PFSK-1 (cell line): ENCODE measurements at regions not wholly inside any gene's neighbourhood (a gene's known extent, or its start where the extent isn't known, plus 50 kb on each side); places are given as distances from the start of the nearest gene placed in this dataset.

Source experiments
- POLR2AphosphoS5 ChIP-seq: IDR thresholded peaks from 2 replicates; pipeline ENCODE4 v1.6.1; 2012; ENCODE audit warnings: low read depth, mild to moderate bottlenecking, control low read depth, low read length, moderate library complexity
- TF ChIP-seq, protein P1 (sequence below), 2 experiments: IDR thresholded peaks; 2 replicates each; pipeline versions ENCODE4 v1.6.1 to v1.8.0; 2011 to 2012; ENCODE audit warnings: low read depth in 2 of 2, low read length in 2 of 2, control low read depth in 1 of 2, inconsistent platforms in 1 of 2, mild to moderate bottlenecking in 1 of 2, moderate library complexity in 1 of 2; ENCODE audit not compliant: insufficient read depth in 1 of 2

- no peak for TF ChIP-seq POLR2AphosphoS5
- TF ChIP-seq, protein P1, sequence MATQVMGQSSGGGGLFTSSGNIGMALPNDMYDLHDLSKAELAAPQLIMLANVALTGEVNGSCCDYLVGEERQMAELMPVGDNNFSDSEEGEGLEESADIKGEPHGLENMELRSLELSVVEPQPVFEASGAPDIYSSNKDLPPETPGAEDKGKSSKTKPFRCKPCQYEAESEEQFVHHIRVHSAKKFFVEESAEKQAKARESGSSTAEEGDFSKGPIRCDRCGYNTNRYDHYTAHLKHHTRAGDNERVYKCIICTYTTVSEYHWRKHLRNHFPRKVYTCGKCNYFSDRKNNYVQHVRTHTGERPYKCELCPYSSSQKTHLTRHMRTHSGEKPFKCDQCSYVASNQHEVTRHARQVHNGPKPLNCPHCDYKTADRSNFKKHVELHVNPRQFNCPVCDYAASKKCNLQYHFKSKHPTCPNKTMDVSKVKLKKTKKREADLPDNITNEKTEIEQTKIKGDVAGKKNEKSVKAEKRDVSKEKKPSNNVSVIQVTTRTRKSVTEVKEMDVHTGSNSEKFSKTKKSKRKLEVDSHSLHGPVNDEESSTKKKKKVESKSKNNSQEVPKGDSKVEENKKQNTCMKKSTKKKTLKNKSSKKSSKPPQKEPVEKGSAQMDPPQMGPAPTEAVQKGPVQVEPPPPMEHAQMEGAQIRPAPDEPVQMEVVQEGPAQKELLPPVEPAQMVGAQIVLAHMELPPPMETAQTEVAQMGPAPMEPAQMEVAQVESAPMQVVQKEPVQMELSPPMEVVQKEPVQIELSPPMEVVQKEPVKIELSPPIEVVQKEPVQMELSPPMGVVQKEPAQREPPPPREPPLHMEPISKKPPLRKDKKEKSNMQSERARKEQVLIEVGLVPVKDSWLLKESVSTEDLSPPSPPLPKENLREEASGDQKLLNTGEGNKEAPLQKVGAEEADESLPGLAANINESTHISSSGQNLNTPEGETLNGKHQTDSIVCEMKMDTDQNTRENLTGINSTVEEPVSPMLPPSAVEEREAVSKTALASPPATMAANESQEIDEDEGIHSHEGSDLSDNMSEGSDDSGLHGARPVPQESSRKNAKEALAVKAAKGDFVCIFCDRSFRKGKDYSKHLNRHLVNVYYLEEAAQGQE (IDR thresholded peaks at IDR 0.05; ENCODE audit: insufficient read depth in 1 of 2, low read depth in 2 of 2, low read length in 2 of 2) = no peak
These were observed 67.7 kb downstream of the NAV1 start for GRCh38 chr1:201606623-201607022.
